Posterior cingulate gyrus (tissue), 11 donors: ENCODE measurements at regions not wholly inside any gene's neighbourhood (a gene's known extent, or its start where the extent isn't known, plus 50 kb on each side); places are given as distances from the start of the nearest gene placed in this dataset.
A peak's percentile ranks its signal among the peaks of the same experiment; 100 is the strongest.
"Not testable (repeated sequence)": the region's sequence is repeated elsewhere in the genome, so short reads cannot be mapped to it uniquely, and the experiment has no call there.

Experiments used
- DNase-seq, 10 donors: peaks; one replicate each; pipeline versions ENCODE4 v3.0.0 to v3.0.0-alpha.2; 2020 to 2021; ENCODE audit warnings: mixed read lengths in 3 of 10
- intact Hi-C: fragments of 100-400 bp; cut with DNase I; formaldehyde crosslinking; loops from one replicate; pipeline ENCODE4 v1.15.1; 2023

DNA sequence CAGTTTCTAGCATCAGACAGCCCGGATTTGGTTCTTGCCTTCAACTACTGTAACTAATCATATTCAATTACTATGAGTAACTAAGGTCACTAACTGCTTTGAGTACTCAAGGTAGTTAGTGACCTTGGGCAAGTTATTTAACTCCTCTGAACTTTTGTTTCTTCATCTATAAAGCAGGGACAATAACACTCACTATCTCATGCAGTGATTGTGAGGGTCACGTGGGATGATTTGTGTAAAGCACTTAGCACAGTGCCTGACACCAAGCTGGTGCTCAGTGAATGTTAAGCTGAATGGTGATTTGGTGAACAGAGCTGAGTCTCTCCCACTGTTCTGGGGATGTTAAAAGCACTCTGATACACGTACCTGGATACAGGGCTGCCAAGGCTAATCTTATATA is 171.3 kb upstream of the PLXNC1 start:
- intact Hi-C loops: loop anchor here (10.0 kb wide), 1 partner anchor 402 kb away; the partner anchor contains the start of gene SOCS2

DNA sequence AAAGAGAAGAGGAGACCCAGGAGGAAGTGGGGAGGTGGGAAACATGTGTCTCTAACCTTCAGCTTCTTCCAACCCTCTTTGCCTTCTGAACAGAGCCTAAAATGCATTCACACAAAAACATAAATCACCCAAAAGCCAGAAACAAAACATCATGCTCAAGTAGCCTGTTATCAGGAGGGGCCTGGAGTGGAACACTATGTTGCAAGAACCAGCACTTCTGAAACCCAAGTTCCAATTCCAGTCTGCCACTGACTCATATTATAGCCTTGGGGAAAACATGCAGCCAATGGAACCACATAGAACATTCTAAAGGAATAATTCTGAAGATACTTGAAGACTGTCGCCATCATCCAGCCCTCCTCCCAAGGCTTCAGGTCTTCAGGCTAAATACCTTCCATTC is 169.8 kb upstream of the PLXNC1 start:
- intact Hi-C loops: loop anchor here (2.0 to 10.0 kb wide), 2 partner anchors 212 to 404 kb away; partner anchors contain the start of gene SOCS2
- DNase-seq: no peak

More for the DNA sequence above, 171.3 kb upstream of the PLXNC1 start:
- no peak for DNase-seq

DNA sequence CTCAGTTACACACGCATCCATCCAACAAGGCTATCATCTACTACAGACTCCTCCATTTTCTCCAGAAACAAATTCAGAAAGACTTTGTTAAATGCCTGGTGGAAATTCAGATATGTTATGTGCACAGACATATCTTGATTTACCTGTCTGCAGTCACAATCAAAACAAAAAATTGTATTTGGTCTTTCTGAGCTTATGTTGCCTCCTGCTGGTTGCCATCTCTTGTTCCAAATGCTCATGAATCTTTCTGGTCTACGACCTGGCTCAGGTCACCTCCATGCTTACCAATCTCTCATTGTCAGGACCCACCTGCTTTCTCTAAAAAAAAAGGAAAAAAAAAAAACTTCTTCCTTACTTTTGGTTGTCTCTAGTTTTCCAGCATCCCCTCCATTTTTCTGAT is 169.2 kb upstream of the PLXNC1 start:
- intact Hi-C loops: loop anchor here (2.0 to 10.0 kb wide), 2 partner anchors 212 to 404 kb away; partner anchors contain the start of gene SOCS2
- no peak for DNase-seq

DNA sequence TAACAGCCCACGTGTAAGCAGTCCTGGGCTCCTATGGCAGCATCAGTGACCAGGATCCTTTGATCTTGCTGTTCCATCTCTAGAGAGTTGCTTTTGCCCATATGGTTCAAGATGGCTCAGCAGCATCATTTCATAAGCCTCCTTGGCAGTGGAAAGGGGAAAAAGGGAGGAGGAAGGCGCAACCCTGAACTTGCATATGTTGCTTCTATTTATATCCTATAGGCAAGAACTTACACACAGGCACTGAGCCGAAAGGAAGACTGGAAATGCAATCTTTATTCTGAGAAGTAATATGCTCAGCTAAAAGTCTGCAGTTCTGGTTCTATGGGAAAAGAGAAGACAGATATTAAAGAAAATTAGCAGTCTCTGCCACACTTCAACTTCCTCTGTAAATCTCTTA is 167.7 kb upstream of the PLXNC1 start:
- DNase-seq: no peak
- intact Hi-C loops: loop anchor here (10.0 kb wide), 1 partner anchor 124 kb away; no protein-coding TSS in a partner anchor

DNA sequence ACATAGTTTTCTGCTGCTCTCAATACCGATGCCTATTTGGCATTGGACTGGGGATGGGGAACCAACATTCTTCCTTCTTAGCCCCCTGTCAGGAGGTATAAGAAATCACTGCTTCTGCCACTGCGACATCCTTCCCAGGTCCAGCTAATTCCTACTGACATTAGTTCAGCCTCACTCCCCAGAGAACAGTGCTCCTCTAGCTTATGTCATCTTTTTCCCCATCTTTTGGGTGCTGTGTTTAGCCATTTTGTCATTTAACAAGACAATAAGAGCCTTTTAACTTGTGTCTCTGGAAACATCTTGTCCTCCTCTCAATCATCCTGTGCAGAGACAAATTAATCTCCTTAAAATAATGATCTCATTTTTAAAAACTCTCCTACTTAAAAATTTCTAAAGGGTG is 167.0 kb upstream of the PLXNC1 start:
- intact Hi-C loops: loop anchor here (10.0 kb wide), 1 partner anchor 123 kb away; no protein-coding TSS in a partner anchor

DNA sequence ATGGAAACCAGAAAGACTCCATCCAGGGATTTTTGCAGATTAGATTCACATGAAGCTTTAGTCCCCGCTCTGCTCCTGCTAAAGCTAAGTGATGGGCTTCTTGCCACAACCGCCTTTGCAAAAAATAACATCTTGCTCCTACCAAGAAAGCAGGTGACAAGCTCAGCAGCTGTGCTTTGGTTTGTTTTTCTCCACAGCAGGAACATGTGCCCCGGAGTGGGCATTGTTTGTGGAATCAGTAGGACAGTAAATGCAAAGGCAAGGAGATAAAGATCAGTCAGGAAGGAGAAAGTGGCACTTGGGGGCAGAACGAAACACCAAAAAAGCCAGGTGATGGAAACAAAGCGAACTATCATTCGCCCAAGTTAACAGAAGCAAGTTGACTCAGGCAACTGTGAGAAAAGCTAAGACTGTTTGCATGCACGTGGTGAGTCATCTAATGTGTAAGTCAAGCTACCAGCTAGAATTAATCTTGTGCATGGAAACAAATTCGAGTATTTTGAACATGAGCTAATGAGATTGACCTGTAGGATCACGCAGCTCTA is 165.5 kb upstream of the PLXNC1 start:
- intact Hi-C loops: loop anchor here (10.0 kb wide), 1 partner anchor 122 kb away; no protein-coding TSS in a partner anchor
- DNase-seq: peak in 1 of 10 donors; percentile 24

More for the DNA sequence above, 167.0 kb upstream of the PLXNC1 start:
- no peak for DNase-seq

DNA sequence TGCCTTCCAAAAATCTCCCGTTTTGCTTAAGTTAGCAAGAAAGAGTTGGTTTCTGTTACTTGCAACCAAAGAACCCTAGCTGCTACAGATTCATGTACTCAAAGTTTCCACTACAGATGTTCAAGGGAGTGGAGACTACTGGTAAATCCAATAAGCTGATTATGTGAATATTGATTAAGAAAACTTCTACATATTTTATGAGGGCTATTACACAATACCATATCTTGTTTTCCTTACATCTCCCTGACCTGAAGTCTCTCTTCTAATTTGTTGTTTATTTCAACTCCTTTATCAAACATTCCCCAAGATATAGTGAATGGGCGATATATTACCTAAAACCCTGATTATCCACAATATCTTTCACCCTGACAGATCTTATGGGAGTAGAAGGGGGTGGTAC is 164.4 kb upstream of the PLXNC1 start:
- no peak for DNase-seq
- intact Hi-C loops: loop anchor here (10.0 kb wide), 1 partner anchor 121 kb away; no protein-coding TSS in a partner anchor

DNA sequence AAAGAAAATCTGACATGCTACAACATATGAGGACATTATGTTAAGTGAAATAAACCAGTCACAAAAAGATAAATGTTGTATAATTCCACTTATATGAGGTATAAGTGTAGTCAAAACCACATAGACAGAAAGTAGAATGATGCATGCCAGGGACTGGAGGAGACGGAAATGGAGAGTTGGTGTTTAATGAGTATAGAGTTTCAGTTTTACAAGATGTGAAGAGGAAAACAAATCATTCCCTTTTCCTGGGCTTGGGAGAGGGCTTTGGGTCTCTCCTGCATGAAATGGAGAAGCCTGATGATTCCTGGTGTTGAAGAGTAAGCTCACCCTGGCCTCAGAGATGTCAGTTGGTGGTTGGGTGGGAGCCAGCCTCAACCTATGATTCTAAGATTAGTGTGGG is 158.4 kb upstream of the PLXNC1 start:
- DNase-seq: no peak
- intact Hi-C loops: loop anchor here (10.0 kb wide), 1 partner anchor 115 kb away; no protein-coding TSS in a partner anchor

DNA sequence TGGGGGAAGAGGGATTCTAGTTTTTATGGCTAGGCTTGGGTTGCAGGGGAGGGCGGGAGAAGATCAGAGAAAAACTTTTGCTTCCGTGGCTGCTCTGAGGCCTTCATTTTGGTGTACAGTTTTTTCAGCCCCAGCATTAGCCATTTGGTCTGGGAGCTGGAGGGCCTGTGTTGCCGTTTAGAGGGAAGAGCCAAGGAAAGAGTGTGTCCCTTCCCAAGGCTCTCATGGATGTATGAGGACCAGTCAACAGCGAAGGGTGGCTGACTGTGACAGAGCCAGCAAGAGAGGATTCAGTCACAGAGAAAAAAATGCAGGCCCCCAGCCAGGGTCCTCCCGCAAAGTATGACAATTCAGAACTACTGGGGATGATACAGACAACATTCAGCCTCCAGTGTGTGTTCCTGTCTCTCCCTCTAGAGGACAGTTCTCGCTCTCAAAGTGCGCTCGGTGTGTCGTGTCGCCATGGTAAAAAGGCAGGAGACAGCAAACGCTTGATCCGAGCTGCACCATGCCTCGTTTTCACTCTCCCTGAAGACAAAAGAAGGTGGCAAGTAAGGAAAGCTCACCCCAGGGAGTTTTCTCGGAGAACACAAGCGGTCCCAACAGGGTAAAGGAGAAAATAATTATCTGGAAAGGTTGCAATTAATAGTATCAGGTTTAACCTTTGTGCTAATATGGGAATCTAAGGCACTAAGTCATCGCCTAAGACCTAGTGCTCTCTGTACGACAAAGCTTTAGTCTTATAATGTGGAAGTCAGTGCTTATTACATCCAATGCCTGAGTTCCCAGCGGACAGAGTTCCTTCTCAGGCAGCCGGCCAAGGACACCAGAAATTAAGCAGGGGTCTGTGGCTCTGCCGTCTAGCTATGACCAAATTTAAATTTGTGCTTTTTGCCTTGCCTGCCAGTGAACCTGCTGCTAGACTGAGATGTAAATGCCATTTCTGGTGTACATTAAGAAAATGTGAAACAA is 157.3 kb upstream of the PLXNC1 start:
- intact Hi-C loops: no loop called here
- DNase-seq: peak; percentile 26 to 93 (median 61)

DNA sequence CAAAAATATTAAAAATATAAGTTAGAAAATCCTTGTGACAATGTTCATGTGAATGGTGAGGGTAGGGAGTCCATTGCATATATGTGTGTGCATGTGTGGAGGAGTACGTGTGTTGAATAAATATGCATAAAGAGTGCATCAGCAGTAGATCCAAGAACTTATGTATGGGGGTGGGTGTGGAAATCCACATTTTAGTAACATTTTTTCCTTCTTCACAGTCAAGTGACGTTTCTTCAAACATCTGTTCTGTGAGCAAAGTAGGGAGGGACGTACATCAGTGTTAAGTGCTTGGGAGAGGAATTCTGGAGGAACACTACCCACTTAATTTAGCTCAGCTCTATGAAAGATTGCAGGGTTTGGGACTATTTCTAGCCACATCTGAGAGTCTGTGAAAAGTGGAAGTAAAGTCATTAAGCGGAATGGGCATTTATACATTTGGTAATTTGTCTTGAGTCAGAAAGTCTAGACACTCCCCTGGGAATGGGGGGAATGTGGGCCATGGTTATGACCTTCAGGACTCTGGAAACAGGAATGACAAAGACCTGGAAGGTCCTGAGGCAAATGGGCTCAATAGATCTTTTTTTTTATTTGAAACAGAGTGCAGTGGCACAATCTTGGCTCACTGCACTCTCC is 156.4 kb upstream of the PLXNC1 start:
- intact Hi-C loops: no loop called here
- DNase-seq: no peak

DNA sequence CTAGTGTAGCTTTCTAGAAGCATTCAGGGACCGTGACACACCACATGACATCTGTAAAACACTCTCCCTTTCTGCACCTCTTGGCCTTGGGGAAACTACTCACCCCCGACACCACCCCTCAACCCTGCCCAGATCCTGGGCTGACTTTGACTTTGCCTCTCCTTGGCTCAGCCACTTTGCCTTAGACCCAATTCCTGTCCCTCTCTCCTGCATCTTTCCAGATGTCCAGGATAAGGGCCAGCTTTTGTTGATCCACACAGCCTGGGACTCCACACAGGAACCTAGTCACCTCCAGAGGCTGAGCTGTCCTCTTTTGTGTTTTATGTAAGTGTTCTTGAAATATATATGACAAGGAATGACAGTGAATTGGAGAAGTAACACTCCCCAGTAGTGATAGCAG is 153.7 kb upstream of the PLXNC1 start:
- DNase-seq: no peak
- intact Hi-C loops: no loop called here

DNA sequence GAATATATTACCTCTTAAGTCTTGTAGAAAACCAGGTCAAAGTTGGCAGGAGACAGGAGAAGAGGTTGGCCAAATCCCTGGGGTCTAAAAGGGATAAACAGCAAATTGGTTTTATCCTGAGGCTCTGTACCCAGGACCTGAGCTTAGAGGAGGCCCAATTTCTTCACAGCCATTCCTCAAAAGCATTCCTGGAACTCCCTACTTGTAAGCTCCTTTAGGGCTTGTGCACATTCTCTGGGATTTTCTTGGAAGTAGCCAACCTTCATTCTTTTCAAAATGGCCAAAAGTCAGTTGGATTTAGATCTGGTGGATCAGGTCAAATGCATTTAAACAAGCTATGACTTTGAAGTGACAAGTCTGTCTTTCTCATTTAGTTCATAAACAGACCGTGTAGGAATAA is 152.1 kb upstream of the PLXNC1 start:
- DNase-seq: no peak
- intact Hi-C loops: no loop called here

DNA sequence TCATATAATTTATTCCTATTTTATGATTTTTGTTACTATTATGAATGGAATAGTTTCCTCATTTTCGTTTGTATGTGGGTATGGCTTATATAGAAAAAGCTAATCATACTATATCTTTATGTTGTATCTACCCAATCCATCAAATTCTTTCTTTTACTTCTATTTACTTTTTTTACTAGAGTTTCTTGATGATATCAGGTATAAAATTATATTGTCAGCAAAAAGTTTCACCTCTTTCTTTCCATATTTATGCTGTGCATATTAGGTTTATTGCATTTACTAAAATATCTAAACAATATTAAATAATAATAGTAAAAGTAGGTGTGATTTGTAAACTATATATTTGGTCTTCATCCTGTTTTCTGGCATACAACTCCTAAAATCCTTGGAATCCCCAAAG is 146.7 kb upstream of the PLXNC1 start:
- DNase-seq: no peak
- intact Hi-C loops: no loop called here

DNA sequence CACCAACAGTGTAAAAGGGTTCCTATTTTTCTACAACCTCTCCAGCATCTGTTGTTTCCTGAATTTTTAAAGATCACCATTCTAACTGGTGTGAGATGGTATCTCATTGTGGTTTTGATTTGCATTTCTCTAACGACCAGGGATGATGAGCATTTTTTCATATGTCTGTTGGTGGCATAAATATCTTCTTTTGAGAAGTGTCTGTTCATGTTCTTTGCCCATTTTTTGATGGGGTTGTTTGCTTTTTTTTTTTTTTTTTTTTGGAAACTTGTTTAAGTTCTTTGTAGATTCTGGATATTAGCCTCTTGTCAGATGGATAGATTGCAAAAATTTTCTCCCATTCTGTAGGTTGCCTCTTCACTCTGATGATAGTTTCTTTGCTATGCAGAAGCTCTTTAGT is 145.5 kb upstream of the PLXNC1 start:
- intact Hi-C loops, DNase-seq: not testable (repeated sequence)

DNA sequence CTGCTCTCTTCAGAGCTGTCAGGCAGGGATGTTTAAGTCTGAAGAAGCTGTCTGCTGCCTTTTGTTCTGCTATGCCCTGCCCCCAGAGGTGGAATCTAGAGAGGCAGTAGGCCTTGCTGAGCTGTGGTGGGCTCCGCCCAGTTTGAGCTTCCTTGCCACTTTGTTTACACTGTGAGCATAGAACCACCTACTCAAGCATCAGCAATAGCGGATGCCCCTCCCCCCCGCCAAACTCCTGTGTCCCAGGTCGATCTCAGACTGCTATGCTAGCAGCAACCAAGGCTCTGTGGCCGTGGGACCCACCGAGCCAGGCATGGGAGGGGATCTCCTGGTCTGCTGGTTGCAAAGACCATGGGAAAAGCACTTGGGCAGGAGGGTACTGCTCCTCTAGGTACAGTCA is 140.5 kb upstream of the PLXNC1 start:
- DNase-seq, intact Hi-C loops: not testable (repeated sequence)

DNA sequence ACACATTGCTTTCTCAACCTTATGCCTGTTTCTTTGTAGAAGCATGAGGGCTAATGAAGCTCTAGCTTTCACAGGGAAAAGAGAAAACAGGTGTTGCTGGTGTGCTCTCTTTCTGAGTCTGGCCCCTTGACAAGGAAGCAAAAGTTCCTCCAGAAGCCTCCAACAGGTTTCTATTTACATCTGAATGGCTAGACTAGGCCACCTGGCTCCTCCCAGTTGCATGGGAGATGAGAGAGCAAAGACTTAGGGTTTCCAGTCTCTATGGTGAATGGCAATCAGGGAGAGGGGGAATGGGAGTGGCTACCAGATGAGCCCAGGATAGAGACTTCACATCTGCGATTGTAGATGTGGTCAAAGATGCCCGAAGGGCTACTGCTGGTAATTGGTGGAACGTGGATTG is 138.1 kb upstream of the PLXNC1 start:
- intact Hi-C loops: no loop called here
- DNase-seq: no peak

DNA sequence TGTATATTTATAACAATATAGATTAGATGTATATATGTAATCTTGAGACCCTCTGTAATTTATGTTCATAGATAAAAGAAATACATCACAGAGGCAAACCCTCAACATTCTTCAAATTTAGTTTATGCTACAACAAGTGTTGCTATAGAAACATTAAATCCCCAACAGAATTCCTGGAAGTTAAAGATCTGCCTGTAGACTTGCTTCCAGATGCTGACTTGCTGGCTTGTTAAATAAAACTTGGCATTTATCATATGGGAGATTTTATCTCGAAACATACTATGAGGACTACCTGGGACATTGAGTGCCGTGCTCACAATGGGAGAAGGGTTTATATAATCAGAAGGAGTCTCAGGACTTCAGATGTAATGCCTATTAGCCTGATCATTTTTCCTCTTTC is 136.3 kb upstream of the PLXNC1 start:
- no peak for DNase-seq
- intact Hi-C loops: no loop called here

DNA sequence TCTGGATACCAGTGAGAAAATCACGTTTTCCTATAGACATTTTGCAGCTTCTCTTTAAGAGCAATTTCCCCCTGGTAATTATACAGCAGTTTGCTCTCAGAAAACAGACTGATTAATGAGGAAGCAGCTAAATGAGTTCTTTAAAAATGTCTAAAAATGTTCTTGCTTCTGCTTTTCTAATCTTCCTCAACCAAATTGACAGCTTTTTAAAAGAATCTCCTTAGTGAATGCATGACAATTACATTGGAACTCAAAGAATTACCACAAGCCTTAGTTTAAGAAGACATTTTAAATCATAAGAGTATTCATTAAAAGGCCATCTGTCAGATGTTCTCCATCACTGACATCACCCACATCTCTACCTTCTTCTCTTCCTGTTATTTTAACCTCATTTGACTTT is 135.8 kb upstream of the PLXNC1 start:
- intact Hi-C loops: no loop called here
- no peak for DNase-seq

DNA sequence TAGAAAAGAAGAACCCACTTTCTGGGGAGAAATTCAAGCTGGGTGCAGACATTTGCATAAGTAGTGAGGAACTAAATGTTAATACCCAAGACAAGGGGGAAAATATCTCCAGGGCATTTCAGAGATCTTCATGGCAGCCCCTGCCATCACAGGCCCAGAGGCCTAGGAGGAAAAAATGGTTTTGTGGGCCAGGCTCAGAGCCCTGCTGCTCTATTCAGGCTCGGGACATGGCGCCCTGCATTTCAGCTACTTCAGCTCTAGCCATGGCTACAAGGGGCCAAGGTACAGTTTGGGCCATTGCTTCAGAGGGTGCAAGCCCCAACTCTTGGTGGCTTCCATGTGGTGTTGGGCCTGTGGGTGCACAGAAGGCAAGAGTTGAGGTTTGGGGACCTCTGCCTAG is 131.1 kb upstream of the PLXNC1 start:
- peak in 1 of 10 donors; percentile 58 for DNase-seq
- intact Hi-C loops: not testable (repeated sequence)

DNA sequence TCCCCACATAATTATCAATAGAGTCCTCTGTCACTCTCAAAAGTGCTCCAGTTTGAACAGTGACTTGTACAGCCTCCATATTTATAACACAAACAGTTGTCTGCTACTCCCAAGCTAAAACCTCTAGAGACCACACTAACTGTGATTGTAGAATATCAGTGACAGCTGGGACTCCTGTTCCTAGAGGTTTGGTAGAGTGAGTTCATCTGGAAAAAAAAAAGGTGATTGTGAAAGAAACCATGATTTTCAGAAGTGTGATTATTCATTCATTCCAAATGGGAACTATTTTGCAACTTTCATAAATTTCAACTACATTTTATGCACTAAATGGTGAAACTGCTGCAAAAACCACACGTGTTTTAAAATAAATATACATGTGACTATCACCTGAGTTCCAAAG is 128.0 kb upstream of the PLXNC1 start:
- no peak for DNase-seq
- intact Hi-C loops: no loop called here

DNA sequence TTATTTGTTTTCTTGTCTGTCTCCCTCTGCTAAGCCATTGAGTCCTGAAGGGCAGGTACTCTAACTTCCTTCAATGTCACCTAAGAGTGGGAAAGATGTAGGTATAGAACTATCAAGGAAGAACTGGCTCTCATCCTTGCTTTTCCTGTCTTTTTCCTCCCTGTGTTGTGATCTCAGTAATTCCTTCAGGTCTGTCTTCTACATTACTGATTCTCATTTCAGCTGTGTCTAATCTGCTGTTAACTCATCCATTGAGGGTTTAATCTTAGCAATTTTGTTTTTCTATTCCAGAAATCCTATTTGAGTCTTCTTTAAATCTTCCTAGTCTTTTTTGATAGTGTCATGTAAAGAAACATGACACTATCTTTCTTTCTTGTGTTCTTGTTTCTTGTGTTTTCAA is 124.5 kb upstream of the PLXNC1 start:
- no peak for DNase-seq
- intact Hi-C loops: no loop called here
